ENCODE measurements at regions not wholly inside any gene's neighbourhood (a gene's known extent, or its start where the extent isn't known, plus 50 kb on each side); places are given as distances from the start of the nearest gene placed in this dataset.

- no CpG with 5 or more reads among the region's 11 CpGs for WGBS (ENCODE audit: extremely low coverage, insufficient coverage, insufficient read length)
Observed at GRCh38 chr9:129484352-129485000, 136.4 kb downstream of the C9orf50 start.

GRCh38 chr9:129483415-129484351 lies 137.2 kb downstream of the C9orf50 start:
- H2BK12ac ChIP-seq (ENCODE audit: low read length) = peak overlapping the region; percentile 97
- H3K4me1 ChIP-seq (ENCODE audit: control insufficient read depth in 1 of 2, insufficient read depth in 2 of 2, low read length in 2 of 2) = peaks cover 69 to 75% of the 10 kb centered on the region in 2 experiments
- peak overlapping the region; percentile 100 for H2BK5ac ChIP-seq (ENCODE audit: low read depth, low read length, poor library complexity)
- H3K27ac ChIP-seq (ENCODE audit: low read depth, low read length) = peak overlapping the region; percentile 100
- peak overlapping the region; percentile 100 for H3K4ac ChIP-seq (ENCODE audit: low read depth, low read length)
- H3K36me3 ChIP-seq (ENCODE audit: control insufficient read depth in 1 of 2, insufficient read depth in 2 of 2, low read length in 2 of 2) = no peaks in the 10 kb centered on the region
- H3K9ac ChIP-seq (ENCODE audit: low read length) = peak overlapping the region; percentile 67
- peak overlapping the region; percentile 46 for H3K4me2 ChIP-seq (ENCODE audit: low read length)
- peaks cover 83% of the 10 kb centered on the region for H3K79me1 ChIP-seq (ENCODE audit: low read length)
- peak overlapping the region; percentile 100 for H2BK120ac ChIP-seq (ENCODE audit: insufficient read depth, low read length, poor library complexity)
- peak overlapping the region; percentile 97 for H4K8ac ChIP-seq (ENCODE audit: low read depth, low read length)
- peak; percentile 81 to 85 for DNase-seq
- H4K12ac ChIP-seq (ENCODE audit: low read depth, low read length) = peak overlapping the region; percentile 95
- WGBS (ENCODE audit: extremely low coverage, insufficient coverage, insufficient read length) = no CpG with 5 or more reads among the region's 34 CpGs
- no peaks in the 10 kb centered on the region for H3K9me3 ChIP-seq (ENCODE audit: insufficient read depth, low read depth, low read length)
- peak overlapping the region; percentile 98 for H3K18ac ChIP-seq (ENCODE audit: low read length)
- H2AK5ac ChIP-seq (ENCODE audit: low read length) = peak overlapping the region; percentile 100
- peak overlapping the region; percentile 100 for H4K91ac ChIP-seq (ENCODE audit: low read depth, low read length)
- H2AFZ ChIP-seq (ENCODE audit: insufficient read depth, low read length, poor library complexity) = peak overlapping the region; percentile 89
- H3K4me3 ChIP-seq (ENCODE audit: low read depth, low read length) = no peak overlapping the region
- H3K79me2 ChIP-seq (ENCODE audit: control insufficient read depth, insufficient read depth, low read length, poor library complexity) = peaks cover 43% of the 10 kb centered on the region
- H3K23ac ChIP-seq (ENCODE audit: low read length) = no peak overlapping the region
- H3K27me3 ChIP-seq (ENCODE audit: insufficient read depth, low read length) = no peaks in the 10 kb centered on the region
- H3K14ac ChIP-seq (ENCODE audit: low read length) = peak overlapping the region; percentile 100

More at GRCh38 chr9:129484352-129485000, 136.4 kb downstream of the C9orf50 start:
- Histone ChIP-seq H2BK12ac (ENCODE audit: low read length) (peak overlapping the region; percentile 97), H3K79me2 (ENCODE audit: control insufficient read depth, insufficient read depth, low read length, poor library complexity) (peaks cover 45% of the 10 kb centered on the region), H2AFZ (ENCODE audit: insufficient read depth, low read length, poor library complexity) (peak overlapping the region; percentile 89), H3K4ac (ENCODE audit: low read depth, low read length) (peak overlapping the region; percentile 100), H3K14ac (ENCODE audit: low read length) (peak overlapping the region; percentile 100), H3K9me3 (ENCODE audit: insufficient read depth, low read depth, low read length) (no peaks in the 10 kb centered on the region), H3K23ac (ENCODE audit: low read length) (no peak overlapping the region), H3K36me3 (ENCODE audit: control insufficient read depth in 1 of 2, insufficient read depth in 2 of 2, low read length in 2 of 2) (no peaks in the 10 kb centered on the region), H3K4me3 (ENCODE audit: low read depth, low read length) (no peak overlapping the region), H2BK120ac (ENCODE audit: insufficient read depth, low read length, poor library complexity) (peak overlapping the region; percentile 100), H3K18ac (ENCODE audit: low read length) (peak overlapping the region; percentile 98), H2AK5ac (ENCODE audit: low read length) (peak overlapping the region; percentile 100), H3K27ac (ENCODE audit: low read depth, low read length) (peak overlapping the region; percentile 100), H3K4me2 (ENCODE audit: low read length) (no peak overlapping the region), H3K27me3 (ENCODE audit: insufficient read depth, low read length) (no peaks in the 10 kb centered on the region), H2BK5ac (ENCODE audit: low read depth, low read length, poor library complexity) (peak overlapping the region; percentile 100), H3K79me1 (ENCODE audit: low read length) (peaks cover 83% of the 10 kb centered on the region), H3K9ac (ENCODE audit: low read length) (no peak overlapping the region), H4K8ac (ENCODE audit: low read depth, low read length) (peak overlapping the region; percentile 97), H4K12ac (ENCODE audit: low read depth, low read length) (peak overlapping the region; percentile 95), H4K91ac (ENCODE audit: low read depth, low read length) (peak overlapping the region; percentile 100), H3K4me1 (ENCODE audit: control insufficient read depth in 1 of 2, insufficient read depth in 2 of 2, low read length in 2 of 2) (peaks cover 66 to 74% of the 10 kb centered on the region in 2 experiments)
- DNase-seq = no peak

GRCh38 chr9:129482521-129483414 lies 138.1 kb downstream of the C9orf50 start:
- H3K4me2 ChIP-seq (ENCODE audit: low read length) = peak overlapping the region; percentile 51
- peak overlapping the region; percentile 95 for H4K12ac ChIP-seq (ENCODE audit: low read depth, low read length)
- H4K91ac ChIP-seq (ENCODE audit: low read depth, low read length) = peak overlapping the region; percentile 100
- H2BK12ac ChIP-seq (ENCODE audit: low read length) = peak overlapping the region; percentile 97
- peak overlapping the region; percentile 89 for H2AFZ ChIP-seq (ENCODE audit: insufficient read depth, low read length, poor library complexity)
- peaks cover 78% of the 10 kb centered on the region for H3K79me1 ChIP-seq (ENCODE audit: low read length)
- peak; percentile 83 to 91 for DNase-seq
- H3K23ac ChIP-seq (ENCODE audit: low read length) = no peak overlapping the region
- WGBS (ENCODE audit: extremely low coverage, insufficient coverage, insufficient read length) = no CpG with 5 or more reads among the region's 93 CpGs
- peak overlapping the region; percentile 67 for H3K9ac ChIP-seq (ENCODE audit: low read length)
- H3K4me3 ChIP-seq (ENCODE audit: low read depth, low read length) = no peak overlapping the region
- H2AK5ac ChIP-seq (ENCODE audit: low read length) = peak overlapping the region; percentile 100
- peaks cover 66 to 71% of the 10 kb centered on the region in 2 experiments for H3K4me1 ChIP-seq (ENCODE audit: control insufficient read depth in 1 of 2, insufficient read depth in 2 of 2, low read length in 2 of 2)
- peak overlapping the region; percentile 100 for H3K27ac ChIP-seq (ENCODE audit: low read depth, low read length)
- H3K18ac ChIP-seq (ENCODE audit: low read length) = peak overlapping the region; percentile 98
- H3K14ac ChIP-seq (ENCODE audit: low read length) = peak overlapping the region; percentile 100
- peak overlapping the region; percentile 100 for H3K4ac ChIP-seq (ENCODE audit: low read depth, low read length)
- H2BK120ac ChIP-seq (ENCODE audit: insufficient read depth, low read length, poor library complexity) = peak overlapping the region; percentile 100
- peak overlapping the region; percentile 100 for H2BK5ac ChIP-seq (ENCODE audit: low read depth, low read length, poor library complexity)
- H4K8ac ChIP-seq (ENCODE audit: low read depth, low read length) = peak overlapping the region; percentile 97
- peaks cover 40% of the 10 kb centered on the region for H3K79me2 ChIP-seq (ENCODE audit: control insufficient read depth, insufficient read depth, low read length, poor library complexity)
- no peaks in the 10 kb centered on the region for H3K36me3 ChIP-seq (ENCODE audit: control insufficient read depth in 1 of 2, insufficient read depth in 2 of 2, low read length in 2 of 2)
- no peaks in the 10 kb centered on the region for H3K9me3 ChIP-seq (ENCODE audit: insufficient read depth, low read depth, low read length)
- no peaks in the 10 kb centered on the region for H3K27me3 ChIP-seq (ENCODE audit: insufficient read depth, low read length)
